ENCODE measurements at regions not wholly inside any gene's neighbourhood (a gene's known extent, or its start where the extent isn't known, plus 50 kb on each side); places are given as distances from the start of the nearest gene placed in this dataset.

- no peak for TF ChIP-seq EZH2phosphoT487 (IDR thresholded peaks at IDR 0.05; ENCODE audit: borderline replicate concordance, low read length)
- no peak for TF ChIP-seq CTCF (conservative IDR thresholded peaks at IDR 0.05; ENCODE audit: low read depth, low read length)
- no peak for TF ChIP-seq EZH2 (IDR thresholded peaks at IDR 0.05; ENCODE audit: low read length, unreplicated experiment)
Observed at GRCh38 chr1:41983451-41983850, 64.7 kb upstream of the HIVEP3 start.
